Fibroblast of mammary gland (primary cell): ENCODE measurements at regions not wholly inside any gene's neighbourhood (a gene's known extent, or its start where the extent isn't known, plus 50 kb on each side); places are given as distances from the start of the nearest gene placed in this dataset.
A peak's percentile ranks its signal among the peaks of the same experiment; 100 is the strongest.

Experiments
- DNase-seq: peaks from one replicate; pipeline ENCODE4 v3.0.0-alpha.2; 2010; ENCODE audit warnings: low read depth
- H3K4me3 ChIP-seq: 2 replicates; pipeline ENCODE4 v1.5.1; 2011; ENCODE audit warnings: low read depth, mild to moderate bottlenecking, low read length, moderate library complexity; ENCODE audit not compliant: control insufficient read depth
- TF ChIP-seq, protein P1 (sequence below): conservative IDR thresholded peaks from 2 replicates; pipeline ENCODE4 v1.5.1; 2011; ENCODE audit warnings: low read depth, low read length, inconsistent platforms; ENCODE audit not compliant: control insufficient read depth, insufficient read depth

DNA sequence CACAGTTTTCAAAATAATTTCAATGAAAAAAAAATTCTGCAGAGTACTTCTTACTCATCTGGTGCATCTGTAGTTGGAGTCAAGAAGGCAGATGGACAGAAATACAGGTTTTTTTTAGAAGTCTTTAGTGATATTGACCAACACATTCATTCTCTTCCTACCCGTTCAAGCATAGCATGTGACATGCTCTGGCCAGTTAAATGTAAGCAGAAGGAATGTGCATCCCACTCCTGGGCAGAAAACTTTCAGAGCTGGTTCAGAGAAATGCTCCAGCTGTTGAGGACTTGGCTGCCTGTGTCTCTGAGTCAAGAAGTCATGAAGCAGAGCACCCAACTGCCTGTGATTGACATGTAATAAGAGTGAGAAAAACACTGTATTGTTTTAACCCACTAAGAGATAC is 665.3 kb upstream of the IGFBP3 start:
- TF ChIP-seq, protein P1, sequence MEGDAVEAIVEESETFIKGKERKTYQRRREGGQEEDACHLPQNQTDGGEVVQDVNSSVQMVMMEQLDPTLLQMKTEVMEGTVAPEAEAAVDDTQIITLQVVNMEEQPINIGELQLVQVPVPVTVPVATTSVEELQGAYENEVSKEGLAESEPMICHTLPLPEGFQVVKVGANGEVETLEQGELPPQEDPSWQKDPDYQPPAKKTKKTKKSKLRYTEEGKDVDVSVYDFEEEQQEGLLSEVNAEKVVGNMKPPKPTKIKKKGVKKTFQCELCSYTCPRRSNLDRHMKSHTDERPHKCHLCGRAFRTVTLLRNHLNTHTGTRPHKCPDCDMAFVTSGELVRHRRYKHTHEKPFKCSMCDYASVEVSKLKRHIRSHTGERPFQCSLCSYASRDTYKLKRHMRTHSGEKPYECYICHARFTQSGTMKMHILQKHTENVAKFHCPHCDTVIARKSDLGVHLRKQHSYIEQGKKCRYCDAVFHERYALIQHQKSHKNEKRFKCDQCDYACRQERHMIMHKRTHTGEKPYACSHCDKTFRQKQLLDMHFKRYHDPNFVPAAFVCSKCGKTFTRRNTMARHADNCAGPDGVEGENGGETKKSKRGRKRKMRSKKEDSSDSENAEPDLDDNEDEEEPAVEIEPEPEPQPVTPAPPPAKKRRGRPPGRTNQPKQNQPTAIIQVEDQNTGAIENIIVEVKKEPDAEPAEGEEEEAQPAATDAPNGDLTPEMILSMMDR: no peak
- no peak overlapping the region for H3K4me3 ChIP-seq
- DNase-seq: no peak

DNA sequence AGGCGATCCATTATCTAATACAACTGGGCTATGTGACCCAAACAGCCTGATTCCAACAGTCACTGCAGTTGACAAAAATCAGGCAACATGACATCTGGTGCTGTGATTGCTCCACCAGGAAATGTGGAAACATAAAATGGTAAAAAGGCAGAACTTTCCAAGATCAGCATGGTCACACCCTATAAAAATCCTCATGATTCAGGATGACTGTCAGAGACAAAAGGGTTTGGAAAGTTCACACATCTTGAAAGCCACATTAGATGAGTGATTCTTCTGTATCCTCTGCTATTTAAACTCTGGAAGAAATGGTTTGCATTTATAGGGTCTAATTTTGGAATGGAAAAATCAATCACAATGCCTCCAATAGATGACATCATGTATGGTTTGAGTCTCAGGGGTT is 662.6 kb upstream of the IGFBP3 start:
- TF ChIP-seq, protein P1: no peak
- peak; percentile 81 for DNase-seq
- H3K4me3 ChIP-seq: no peak overlapping the region

DNA sequence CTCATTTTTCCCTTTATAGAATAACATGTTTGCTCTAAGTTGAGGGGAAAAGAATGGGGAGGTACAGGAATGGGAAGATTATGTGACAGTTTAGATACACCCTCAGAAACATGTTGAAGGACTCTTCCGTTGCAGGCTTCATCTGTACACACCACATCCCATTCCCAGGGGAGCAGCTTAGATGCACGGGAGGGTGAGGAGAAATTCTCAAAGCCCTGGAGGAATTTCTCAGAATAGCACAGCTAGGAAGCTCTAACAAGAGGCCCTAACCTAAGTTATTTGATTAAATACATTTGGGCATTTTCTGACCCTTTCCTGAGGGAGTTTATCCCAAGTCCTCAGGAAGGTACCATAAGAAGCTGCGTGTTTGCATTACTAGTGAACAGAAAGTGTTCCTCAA is 660.2 kb upstream of the IGFBP3 start:
- no peak overlapping the region for H3K4me3 ChIP-seq
- TF ChIP-seq, protein P1: no peak
- DNase-seq: no peak

DNA sequence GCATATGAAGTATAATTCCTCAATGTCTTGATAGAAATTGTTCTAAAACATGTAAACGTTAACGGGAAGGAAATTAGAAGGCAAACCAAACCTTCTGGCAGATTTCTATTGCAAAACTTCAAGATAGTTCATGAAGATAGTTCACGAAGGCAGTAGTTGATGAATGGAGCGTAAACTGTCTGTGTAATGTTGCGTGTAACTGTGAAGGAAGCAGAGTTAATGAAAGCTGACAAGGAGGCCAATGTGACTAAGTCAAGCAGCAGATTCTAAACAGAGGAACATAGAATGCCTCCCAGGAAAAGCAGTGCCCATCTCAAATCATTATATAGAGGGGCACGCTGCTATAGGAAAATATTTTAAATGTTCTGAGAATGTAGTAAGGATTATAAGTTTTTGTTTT is 659.7 kb upstream of the IGFBP3 start:
- TF ChIP-seq, protein P1: no peak
- H3K4me3 ChIP-seq: no peak overlapping the region
- no peak for DNase-seq

DNA sequence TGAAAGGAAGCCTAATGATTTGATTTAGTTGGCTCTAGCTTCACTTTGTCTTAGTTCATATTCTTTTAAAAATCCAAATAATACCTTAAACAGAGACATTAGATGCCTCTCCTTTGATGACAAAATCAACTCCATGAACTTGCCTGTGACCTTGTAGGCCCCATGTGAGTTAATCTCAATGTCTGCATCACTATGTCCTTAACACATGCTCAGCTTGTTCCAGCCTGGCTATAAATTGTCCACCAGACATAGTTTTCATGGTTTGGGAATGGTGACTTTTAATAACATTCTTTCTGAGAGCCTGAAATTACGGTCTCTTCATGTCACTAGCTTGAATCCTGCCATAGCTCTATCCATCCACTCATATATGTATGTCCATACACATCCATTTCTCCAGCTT is 656.3 kb upstream of the IGFBP3 start:
- no peak overlapping the region for H3K4me3 ChIP-seq
- TF ChIP-seq, protein P1: no peak
- no peak for DNase-seq

DNA sequence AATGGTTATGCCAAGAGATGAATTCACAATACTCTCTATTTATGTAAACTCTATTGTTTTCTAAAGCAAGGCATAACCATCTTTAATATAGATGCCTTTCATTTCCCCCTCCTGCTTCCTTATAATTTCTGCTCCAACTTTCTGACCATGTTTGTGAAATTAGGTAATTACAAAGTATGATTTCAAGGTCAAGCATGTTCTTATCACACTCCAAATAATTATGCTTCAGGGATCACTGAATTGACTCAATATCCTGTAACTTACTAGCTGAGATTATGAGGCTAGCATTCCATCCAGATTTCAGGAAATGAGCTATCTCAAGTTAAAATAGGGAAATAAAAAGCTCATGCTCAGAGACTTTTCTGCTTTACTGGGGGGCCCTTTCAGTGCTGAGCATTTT is 655.9 kb upstream of the IGFBP3 start:
- peak; percentile 14 for DNase-seq
- TF ChIP-seq, protein P1: no peak

DNA sequence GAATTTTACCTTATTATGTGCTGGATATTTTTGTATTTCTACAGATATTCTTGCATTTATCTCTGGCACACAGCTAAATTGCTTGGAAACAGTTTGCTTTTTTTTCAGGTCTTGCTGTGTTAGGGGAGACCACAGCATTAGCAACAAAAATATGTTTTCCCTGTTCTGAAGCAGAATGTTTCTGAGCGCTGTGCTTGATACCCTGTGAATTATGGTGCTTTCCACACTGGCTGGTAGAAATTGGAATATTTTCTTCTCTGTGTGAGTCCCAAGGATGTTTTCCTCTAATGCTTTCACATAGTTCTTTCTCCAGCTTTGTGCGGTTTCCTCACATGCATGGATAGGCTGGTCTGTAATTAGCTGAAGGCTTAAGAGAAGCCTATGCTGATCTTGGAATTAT is 651.6 kb upstream of the IGFBP3 start:
- no peak for DNase-seq
- TF ChIP-seq, protein P1: no peak

More for the DNA sequence above, 655.9 kb upstream of the IGFBP3 start:
- H3K4me3 ChIP-seq: no peak overlapping the region

More for the DNA sequence above, 651.6 kb upstream of the IGFBP3 start:
- H3K4me3 ChIP-seq: no peak overlapping the region
